ENCODE measurements at regions not wholly inside any gene's neighbourhood (a gene's known extent, or its start where the extent isn't known, plus 50 kb on each side); places are given as distances from the start of the nearest gene placed in this dataset.

DNA sequence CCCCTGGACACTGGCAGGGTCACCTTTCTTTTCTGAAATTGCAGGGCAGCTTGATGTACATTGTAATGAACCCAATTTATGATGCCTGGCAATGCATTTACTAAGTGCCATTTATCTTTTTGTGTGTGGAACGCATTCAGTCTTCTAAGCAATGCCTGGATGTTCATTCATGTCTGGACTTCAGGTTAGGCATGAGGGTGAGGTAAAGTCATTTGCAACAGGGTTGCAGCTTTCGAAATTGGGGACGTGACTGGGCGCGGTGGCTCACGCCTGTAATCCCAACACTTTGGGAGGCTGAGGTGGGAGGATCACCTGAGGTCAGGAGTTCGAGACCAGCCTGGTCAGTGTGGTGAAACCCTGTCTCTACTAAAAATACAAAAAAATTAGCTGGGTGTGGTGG, 134.6 kb downstream of the SOX4 start:
- Histone ChIP-seq H3K23ac (ENCODE audit: low read length in 2 of 2) (no peak overlapping the region), H3K14ac (ENCODE audit: low read length in 2 of 2) (no peak overlapping the region), H3K4me3 (ENCODE audit: insufficient read depth in 1 of 2, low read depth in 1 of 2, low read length in 2 of 2) (no peak overlapping the region), H3K4me1 (ENCODE audit: control insufficient read depth, insufficient read depth, low read depth, low read length) (peaks cover 6% of the 10 kb centered on the region), H3K27ac (ENCODE audit: low read length, poor library complexity, severe bottlenecking) (no peak overlapping the region), H3K4ac (ENCODE audit: low read depth in 1 of 2, low read length in 2 of 2) (no peak overlapping the region), H2BK120ac (ENCODE audit: low read depth, low read length) (no peak overlapping the region), H3K9me3 (ENCODE audit: control insufficient read depth, low read length) (no peaks in the 10 kb centered on the region), H3K27me3 (ENCODE audit: control insufficient read depth in 1 of 2, insufficient read depth in 1 of 2, low read length in 2 of 2) (no peaks in the 10 kb centered on the region), H4K8ac (ENCODE audit: low read length) (no peak overlapping the region), H2BK12ac (ENCODE audit: low read length in 2 of 2) (no peak overlapping the region), H3K18ac (ENCODE audit: low read depth in 1 of 2, low read length in 2 of 2) (no peak overlapping the region), H3K9ac (ENCODE audit: low read length) (no peak overlapping the region), H3K79me1 (replicated peaks; ENCODE audit: low read length, poor library complexity, severe bottlenecking) (no peaks in the 10 kb centered on the region), H3K36me3 (ENCODE audit: control insufficient read depth in 1 of 2, insufficient read depth in 2 of 2, low read depth in 1 of 2, low read length in 2 of 2) (no peaks in the 10 kb centered on the region), H2BK15ac (ENCODE audit: low read depth, poor library complexity, severe bottlenecking) (no peak overlapping the region), H2AK5ac (ENCODE audit: low read length, severe bottlenecking) (no peak overlapping the region), H2AFZ (ENCODE audit: low read depth, low read length) (no peak overlapping the region), H2BK5ac (ENCODE audit: low read depth, low read length, poor library complexity, severe bottlenecking) (no peak overlapping the region), H4K91ac (ENCODE audit: low read length) (no peak overlapping the region), H3K4me2 (ENCODE audit: low read length, poor library complexity, severe bottlenecking) (no peak overlapping the region)
- 96% methylated on average over 6 of the region's 7 CpGs for WGBS
- no peak for DNase-seq

DNA sequence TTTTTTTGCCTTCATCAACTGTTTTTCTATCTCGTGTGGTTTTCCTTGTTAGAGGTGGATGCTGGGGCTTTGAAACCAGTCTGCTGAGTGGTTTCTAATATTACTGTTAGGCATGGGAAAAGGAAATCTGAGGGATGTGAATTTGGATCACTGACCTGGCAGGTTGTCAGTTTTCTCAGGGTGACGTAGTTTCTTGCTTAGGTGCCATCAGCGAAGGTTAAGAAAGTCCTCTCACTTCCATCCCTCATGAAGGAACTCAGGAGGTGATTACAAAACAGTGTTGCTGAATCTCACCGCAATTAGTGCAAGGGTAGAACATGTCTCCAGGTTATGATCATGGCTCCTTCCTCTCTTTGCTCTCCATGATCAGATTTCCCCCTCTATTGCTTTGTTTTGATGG, 135.9 kb downstream of the SOX4 start:
- H3K4me1 ChIP-seq (ENCODE audit: control insufficient read depth, insufficient read depth, low read depth, low read length): peaks cover 6% of the 10 kb centered on the region
- no peak overlapping the region for H2BK5ac ChIP-seq (ENCODE audit: low read depth, low read length, poor library complexity, severe bottlenecking)
- no peak overlapping the region for H3K23ac ChIP-seq (ENCODE audit: low read length in 2 of 2)
- H2BK120ac ChIP-seq (ENCODE audit: low read depth, low read length): no peak overlapping the region
- H4K8ac ChIP-seq (ENCODE audit: low read length): no peak overlapping the region
- H2BK15ac ChIP-seq (ENCODE audit: low read depth, poor library complexity, severe bottlenecking): no peak overlapping the region
- peak overlapping the region; percentile 20 for H2AK5ac ChIP-seq (ENCODE audit: low read length, severe bottlenecking)
- H3K27me3 ChIP-seq (ENCODE audit: control insufficient read depth in 1 of 2, insufficient read depth in 1 of 2, low read length in 2 of 2): no peaks in the 10 kb centered on the region
- DNase-seq: no peak
- H3K14ac ChIP-seq (ENCODE audit: low read length in 2 of 2): no peak overlapping the region
- H2AFZ ChIP-seq (ENCODE audit: low read depth, low read length): no peak overlapping the region
- H4K91ac ChIP-seq (ENCODE audit: low read length): no peak overlapping the region
- no peak overlapping the region for H3K9ac ChIP-seq (ENCODE audit: low read length)
- 97% methylated on average over 4 of the region's 4 CpGs for WGBS
- no peak overlapping the region for H2BK12ac ChIP-seq (ENCODE audit: low read length in 2 of 2)
- no peak overlapping the region for H3K27ac ChIP-seq (ENCODE audit: low read length, poor library complexity, severe bottlenecking)
- no peaks in the 10 kb centered on the region for H3K9me3 ChIP-seq (ENCODE audit: control insufficient read depth, low read length)
- H3K79me1 ChIP-seq (replicated peaks; ENCODE audit: low read length, poor library complexity, severe bottlenecking): no peaks in the 10 kb centered on the region
- no peaks in the 10 kb centered on the region for H3K36me3 ChIP-seq (ENCODE audit: control insufficient read depth in 1 of 2, insufficient read depth in 2 of 2, low read depth in 1 of 2, low read length in 2 of 2)
- no peak overlapping the region for H3K18ac ChIP-seq (ENCODE audit: low read depth in 1 of 2, low read length in 2 of 2)
- H3K4ac ChIP-seq (ENCODE audit: low read depth in 1 of 2, low read length in 2 of 2): no peak overlapping the region
- H3K4me2 ChIP-seq (ENCODE audit: low read length, poor library complexity, severe bottlenecking): no peak overlapping the region
- H3K4me3 ChIP-seq (ENCODE audit: insufficient read depth in 1 of 2, low read depth in 1 of 2, low read length in 2 of 2): no peak overlapping the region

DNA sequence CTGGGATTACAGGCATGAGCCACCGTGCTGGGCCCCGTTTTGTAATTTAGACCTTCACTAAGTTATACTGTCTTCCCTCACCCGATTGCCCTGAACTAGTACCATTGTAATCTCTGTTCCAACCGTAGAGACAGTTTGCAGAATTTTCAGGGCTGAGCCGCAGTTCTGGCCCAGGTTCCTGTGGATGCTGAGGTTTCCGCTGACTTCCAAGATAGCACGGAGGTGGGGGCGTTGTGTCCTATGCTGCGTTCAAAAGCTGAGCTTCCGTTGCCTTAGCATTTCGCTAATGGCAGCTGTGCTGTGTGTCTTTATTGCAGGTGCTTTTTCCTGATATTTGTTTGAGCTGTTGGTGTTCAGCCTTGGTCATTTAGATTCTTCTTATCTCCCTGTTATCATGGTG, 137.0 kb downstream of the SOX4 start:
- no peak overlapping the region for H4K91ac ChIP-seq (ENCODE audit: low read length)

DNA sequence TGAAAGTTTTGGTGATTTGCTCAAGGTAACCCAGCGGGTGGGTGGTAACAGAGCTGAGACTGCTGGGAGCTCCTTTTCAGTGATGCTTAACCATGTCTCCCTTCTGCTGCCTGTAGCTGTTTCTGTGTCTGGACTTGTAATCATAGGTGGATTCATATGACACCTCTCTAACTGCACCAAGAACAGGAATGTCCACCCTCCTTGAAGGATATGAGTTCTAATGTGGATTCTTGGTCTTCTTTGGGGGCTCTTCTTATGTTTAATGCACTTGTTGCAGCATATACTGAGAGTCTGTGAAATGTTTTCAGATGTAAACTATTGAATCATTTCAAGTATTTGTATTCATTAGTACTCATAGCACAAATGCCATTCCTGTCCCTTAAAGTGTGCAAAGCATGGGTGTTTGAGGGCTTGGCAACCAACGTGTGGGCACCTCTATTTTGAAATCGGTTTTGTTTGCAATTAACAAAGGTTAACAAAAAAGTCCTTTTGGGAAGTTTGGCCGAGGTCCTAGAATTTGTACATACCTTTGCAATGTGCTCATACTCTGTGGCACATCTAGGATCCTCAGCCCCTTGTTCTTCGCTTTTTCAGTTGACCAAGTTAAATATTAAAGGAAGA, 138.0 kb downstream of the SOX4 start:
- Histone ChIP-seq H2BK15ac (ENCODE audit: low read depth, poor library complexity, severe bottlenecking) (no peak overlapping the region), H3K9ac (ENCODE audit: low read length) (no peak overlapping the region), H3K4me2 (ENCODE audit: low read length, poor library complexity, severe bottlenecking) (no peak overlapping the region), H3K4ac (ENCODE audit: low read depth in 1 of 2, low read length in 2 of 2) (no peak overlapping the region), H3K27ac (ENCODE audit: low read length, poor library complexity, severe bottlenecking) (peak overlapping the region; percentile 75), H3K4me3 (ENCODE audit: insufficient read depth in 1 of 2, low read depth in 1 of 2, low read length in 2 of 2) (no peak overlapping the region), H2BK5ac (ENCODE audit: low read depth, low read length, poor library complexity, severe bottlenecking) (no peak overlapping the region), H2BK120ac (ENCODE audit: low read depth, low read length) (no peak overlapping the region), H4K91ac (ENCODE audit: low read length) (no peak overlapping the region), H3K36me3 (ENCODE audit: control insufficient read depth in 1 of 2, insufficient read depth in 2 of 2, low read depth in 1 of 2, low read length in 2 of 2) (no peaks in the 10 kb centered on the region), H3K23ac (ENCODE audit: low read length in 2 of 2) (no peak overlapping the region), H4K8ac (ENCODE audit: low read length) (no peak overlapping the region), H3K18ac (ENCODE audit: low read depth in 1 of 2, low read length in 2 of 2) (no peak overlapping the region), H3K9me3 (ENCODE audit: control insufficient read depth, low read length) (no peaks in the 10 kb centered on the region), H3K27me3 (ENCODE audit: control insufficient read depth in 1 of 2, insufficient read depth in 1 of 2, low read length in 2 of 2) (no peaks in the 10 kb centered on the region), H2AK5ac (ENCODE audit: low read length, severe bottlenecking) (no peak overlapping the region), H3K14ac (ENCODE audit: low read length in 2 of 2) (no peak overlapping the region), H3K4me1 (ENCODE audit: control insufficient read depth, insufficient read depth, low read depth, low read length) (peaks cover 5% of the 10 kb centered on the region), H2BK12ac (ENCODE audit: low read length in 2 of 2) (no peak overlapping the region), H3K79me1 (replicated peaks; ENCODE audit: low read length, poor library complexity, severe bottlenecking) (no peaks in the 10 kb centered on the region), H2AFZ (ENCODE audit: low read depth, low read length) (no peak overlapping the region)
- WGBS: 52% methylated on average over 4 of the region's 5 CpGs
- no peak for DNase-seq

More for the DNA sequence above, 137.0 kb downstream of the SOX4 start:
- H3K14ac ChIP-seq (ENCODE audit: low read length in 2 of 2): peak overlapping the region in 1 of 2 experiments; percentile 41
- H3K27ac ChIP-seq (ENCODE audit: low read length, poor library complexity, severe bottlenecking): no peak overlapping the region
- H3K18ac ChIP-seq (ENCODE audit: low read depth in 1 of 2, low read length in 2 of 2): no peak overlapping the region
- no peak overlapping the region for H3K4ac ChIP-seq (ENCODE audit: low read depth in 1 of 2, low read length in 2 of 2)
- no peak overlapping the region for H3K4me3 ChIP-seq (ENCODE audit: insufficient read depth in 1 of 2, low read depth in 1 of 2, low read length in 2 of 2)
- no peak overlapping the region for H3K23ac ChIP-seq (ENCODE audit: low read length in 2 of 2)
- 94% methylated on average over 11 of the region's 11 CpGs for WGBS
- H2BK5ac ChIP-seq (ENCODE audit: low read depth, low read length, poor library complexity, severe bottlenecking): no peak overlapping the region
- H2AK5ac ChIP-seq (ENCODE audit: low read length, severe bottlenecking): peak overlapping the region; percentile 99
- no peaks in the 10 kb centered on the region for H3K9me3 ChIP-seq (ENCODE audit: control insufficient read depth, low read length)
- no peaks in the 10 kb centered on the region for H3K27me3 ChIP-seq (ENCODE audit: control insufficient read depth in 1 of 2, insufficient read depth in 1 of 2, low read length in 2 of 2)
- H3K4me2 ChIP-seq (ENCODE audit: low read length, poor library complexity, severe bottlenecking): no peak overlapping the region
- peak overlapping the region in 1 of 2 experiments; percentile 48 for H2BK12ac ChIP-seq (ENCODE audit: low read length in 2 of 2)
- H4K8ac ChIP-seq (ENCODE audit: low read length): no peak overlapping the region
- no peak overlapping the region for H2AFZ ChIP-seq (ENCODE audit: low read depth, low read length)
- H2BK120ac ChIP-seq (ENCODE audit: low read depth, low read length): no peak overlapping the region
- no peaks in the 10 kb centered on the region for H3K79me1 ChIP-seq (replicated peaks; ENCODE audit: low read length, poor library complexity, severe bottlenecking)
- no peak for DNase-seq
- H3K9ac ChIP-seq (ENCODE audit: low read length): no peak overlapping the region
- no peak overlapping the region for H2BK15ac ChIP-seq (ENCODE audit: low read depth, poor library complexity, severe bottlenecking)
- no peaks in the 10 kb centered on the region for H3K36me3 ChIP-seq (ENCODE audit: control insufficient read depth in 1 of 2, insufficient read depth in 2 of 2, low read depth in 1 of 2, low read length in 2 of 2)
- peaks cover 5% of the 10 kb centered on the region for H3K4me1 ChIP-seq (ENCODE audit: control insufficient read depth, insufficient read depth, low read depth, low read length)

Measured in mesenchymal stem cell (in vitro differentiated cells and primary cell).